Ammon's horn (tissue), 1 donor: ENCODE measurements at regions not wholly inside any gene's neighbourhood (a gene's known extent, or its start where the extent isn't known, plus 50 kb on each side); places are given as distances from the start of the nearest gene placed in this dataset.

Experiments
- DNase-seq: peaks from one replicate; pipeline ENCODE4 v3.0.0-alpha.2; 2016; ENCODE audit warnings: low spot score

GRCh38 chr20:61125076-61125475, 127.0 kb upstream of the CDH4 start:
- no peak for DNase-seq

- DNase-seq = no peak
Measured at GRCh38 chr20:61125546-61126180, 126.4 kb upstream of the CDH4 start.

- DNase-seq = no peak
Measured at GRCh38 chr20:61126369-61127195, 125.5 kb upstream of the CDH4 start.

GRCh38 chr20:61127311-61128039, 124.6 kb upstream of the CDH4 start:
- DNase-seq = no peak

- DNase-seq = no peak
Measured at GRCh38 chr20:61128701-61129269, 123.3 kb upstream of the CDH4 start.

GRCh38 chr20:61129311-61129710, 122.8 kb upstream of the CDH4 start:
- peak; percentile 20 for DNase-seq

- DNase-seq = no peak
Measured at GRCh38 chr20:61130156-61130555, 121.9 kb upstream of the CDH4 start.

GRCh38 chr20:61131944-61132343, 120.1 kb upstream of the CDH4 start:
- DNase-seq = no peak

GRCh38 chr20:61133611-61134010, 118.5 kb upstream of the CDH4 start:
- DNase-seq = no peak

GRCh38 chr20:61134296-61135030, 117.6 kb upstream of the CDH4 start:
- no peak for DNase-seq

GRCh38 chr20:61135266-61135665, 116.8 kb upstream of the CDH4 start:
- no peak for DNase-seq

GRCh38 chr20:61135968-61136367, 116.1 kb upstream of the CDH4 start:
- no peak for DNase-seq

- no peak for DNase-seq
Measured at GRCh38 chr20:61138566-61138965, 113.5 kb upstream of the CDH4 start.

- DNase-seq = no peak
Measured at GRCh38 chr20:61139031-61139430, 113.0 kb upstream of the CDH4 start.

GRCh38 chr20:61140576-61140975, 111.5 kb upstream of the CDH4 start:
- DNase-seq = no peak

GRCh38 chr20:61146023-61146422, 106.0 kb upstream of the CDH4 start:
- DNase-seq = no peak

- DNase-seq = no peak
Measured at GRCh38 chr20:61149636-61150035, 102.4 kb upstream of the CDH4 start.

GRCh38 chr20:61157301-61157700, 94.8 kb upstream of the CDH4 start:
- no peak for DNase-seq

- DNase-seq = no peak
Measured at GRCh38 chr20:61159957-61160686, 91.9 kb upstream of the CDH4 start.

GRCh38 chr20:61161726-61162390, 90.2 kb upstream of the CDH4 start:
- peak; percentile 25 for DNase-seq

GRCh38 chr20:61162451-61162850, 89.6 kb upstream of the CDH4 start:
- DNase-seq = peak; percentile 16
